ENCODE measurements at regions not wholly inside any gene's neighbourhood (a gene's known extent, or its start where the extent isn't known, plus 50 kb on each side); places are given as distances from the start of the nearest gene placed in this dataset.

- H3F3A ChIP-seq (ENCODE audit: insufficient read depth, low read length): no peaks in the 10 kb centered on the region
- TF ChIP-seq EZH2 (IDR thresholded peaks at IDR 0.05; ENCODE audit: borderline replicate concordance, low read length) (no peak), CTCF (IDR thresholded peaks at IDR 0.05; ENCODE audit: low read length) (no peak)
- no peaks in the 10 kb centered on the region for H3K4me1 ChIP-seq (ENCODE audit: insufficient read depth, low read length, severe bottlenecking)
Measured at GRCh38 chrX:45348296-45348695, 147.6 kb upstream of the DIPK2B start.

GRCh38 chrX:45347877-45348276 lies 147.2 kb upstream of the DIPK2B start:
- Histone ChIP-seq H4K20me1 (ENCODE audit: insufficient read depth, low read length) (no peaks in the 10 kb centered on the region), H3K27ac (ENCODE audit: low read depth, low read length, poor library complexity, severe bottlenecking) (no peak overlapping the region), H3K27me3 (ENCODE audit: insufficient read depth, low read length) (no peaks in the 10 kb centered on the region), H3K9ac (ENCODE audit: low read length) (no peak overlapping the region), H3K4me3 (ENCODE audit: low read depth, low read length, poor library complexity, severe bottlenecking) (no peak overlapping the region), H3K9me3 (ENCODE audit: low read length) (no peaks in the 10 kb centered on the region), H3K9me2 (ENCODE audit: low read depth, low read length) (no peaks in the 10 kb centered on the region), H2AFZ (ENCODE audit: low read length) (no peak overlapping the region), H3F3A (ENCODE audit: insufficient read depth, low read length) (no peaks in the 10 kb centered on the region), H3K36me3 (ENCODE audit: insufficient read depth, low read length) (no peaks in the 10 kb centered on the region), H3K79me2 (ENCODE audit: insufficient read depth, low read length) (no peaks in the 10 kb centered on the region), H3K4me2 (ENCODE audit: low read length) (no peak overlapping the region), H3K4me1 (ENCODE audit: insufficient read depth, low read length, severe bottlenecking) (no peaks in the 10 kb centered on the region)
- TF ChIP-seq EZH2 (IDR thresholded peaks at IDR 0.05; ENCODE audit: borderline replicate concordance, low read length): no peak
- no peak for TF ChIP-seq CTCF (IDR thresholded peaks at IDR 0.05; ENCODE audit: low read length)

More at GRCh38 chrX:45348296-45348695, 147.6 kb upstream of the DIPK2B start:
- no peak overlapping the region for H3K4me2 ChIP-seq (ENCODE audit: low read length)
- H3K79me2 ChIP-seq (ENCODE audit: insufficient read depth, low read length): no peaks in the 10 kb centered on the region
- H4K20me1 ChIP-seq (ENCODE audit: insufficient read depth, low read length): no peaks in the 10 kb centered on the region
- no peaks in the 10 kb centered on the region for H3K36me3 ChIP-seq (ENCODE audit: insufficient read depth, low read length)
- H3K9ac ChIP-seq (ENCODE audit: low read length): no peak overlapping the region
- H3K27ac ChIP-seq (ENCODE audit: low read depth, low read length, poor library complexity, severe bottlenecking): no peak overlapping the region
- no peak overlapping the region for H2AFZ ChIP-seq (ENCODE audit: low read length)
- no peaks in the 10 kb centered on the region for H3K9me2 ChIP-seq (ENCODE audit: low read depth, low read length)
- H3K4me3 ChIP-seq (ENCODE audit: low read depth, low read length, poor library complexity, severe bottlenecking): no peak overlapping the region
- no peaks in the 10 kb centered on the region for H3K9me3 ChIP-seq (ENCODE audit: low read length)
- no peaks in the 10 kb centered on the region for H3K27me3 ChIP-seq (ENCODE audit: insufficient read depth, low read length)

- no peak for TF ChIP-seq CTCF (IDR thresholded peaks at IDR 0.05; ENCODE audit: low read length)
- TF ChIP-seq EZH2 (IDR thresholded peaks at IDR 0.05; ENCODE audit: borderline replicate concordance, low read length): no peak
- Histone ChIP-seq H3K36me3 (ENCODE audit: insufficient read depth, low read length) (no peaks in the 10 kb centered on the region), H3K27ac (ENCODE audit: low read depth, low read length, poor library complexity, severe bottlenecking) (no peak overlapping the region), H3K9ac (ENCODE audit: low read length) (no peak overlapping the region), H3K4me1 (ENCODE audit: insufficient read depth, low read length, severe bottlenecking) (no peaks in the 10 kb centered on the region), H3K4me3 (ENCODE audit: low read depth, low read length, poor library complexity, severe bottlenecking) (no peak overlapping the region), H3K27me3 (ENCODE audit: insufficient read depth, low read length) (no peaks in the 10 kb centered on the region), H2AFZ (ENCODE audit: low read length) (no peak overlapping the region), H4K20me1 (ENCODE audit: insufficient read depth, low read length) (no peaks in the 10 kb centered on the region), H3K9me2 (ENCODE audit: low read depth, low read length) (no peaks in the 10 kb centered on the region), H3K4me2 (ENCODE audit: low read length) (no peak overlapping the region), H3F3A (ENCODE audit: insufficient read depth, low read length) (no peaks in the 10 kb centered on the region), H3K9me3 (ENCODE audit: low read length) (no peaks in the 10 kb centered on the region), H3K79me2 (ENCODE audit: insufficient read depth, low read length) (no peaks in the 10 kb centered on the region)
Measured at GRCh38 chrX:45344594-45344993, 143.9 kb upstream of the DIPK2B start.

Measured in OCI-LY1 (cell line).